Left lung (tissue), 4 donors: ENCODE measurements at regions not wholly inside any gene's neighbourhood (a gene's known extent, or its start where the extent isn't known, plus 50 kb on each side); places are given as distances from the start of the nearest gene placed in this dataset.

Experiments
- ATAC-seq: fragments of 200-7000 bp; cut with Tn5 transposase; one replicate; pipeline ENCODE4 v1.9.1; 2020; ENCODE audit warnings: moderate library complexity
- DNase-seq, 4 donors: peaks; one replicate each; pipeline ENCODE4 v3.0.0-alpha.2; 2013 to 2020
- H3K27ac ChIP-seq, 2 donors: fragments of 200-600 bp; sonication (generic) in 1 of 2; one replicate each; pipeline versions ENCODE4 v1.5.0 to v1.8.0; 2020 to 2021
- H3K27me3 ChIP-seq, 2 donors: fragments of 200-600 bp; sonication (generic) in 1 of 2; one replicate each; pipeline versions ENCODE4 v1.5.0 to v1.8.0; 2020 to 2021
- H3K36me3 ChIP-seq, 2 donors: fragments of 200-600 bp; sonication (generic) in 1 of 2; one replicate each; pipeline versions ENCODE4 v1.5.0 to v1.8.0; 2020 to 2021
- H3K4me1 ChIP-seq, 2 donors: fragments of 200-600 bp; one replicate each; pipeline ENCODE4 v1.8.0; 2021
- H3K4me3 ChIP-seq, 2 donors: fragments of 200-600 bp; sonication (generic) in 1 of 2; one replicate each; pipeline versions ENCODE4 v1.5.0 to v1.8.0; 2020 to 2021; ENCODE audit warnings: mild to moderate bottlenecking in 1 of 2
- H3K9me3 ChIP-seq, 2 donors: fragments of 200-600 bp; sonication (generic) in 1 of 2; one replicate each; pipeline versions ENCODE4 v1.5.0 to v1.8.0; 2020 to 2021
- intact Hi-C, 2 donors: fragments of 100-400 bp; cut with DNase I; formaldehyde crosslinking; loops; one replicate each; pipeline versions ENCODE4 v1.11.2 to v1.14.2; 2022
- TF ChIP-seq, protein P1 (sequence below), 2 donors: fragments of 200-600 bp; sonication (generic) in 1 of 2; IDR thresholded peaks; one replicate each; pipeline versions ENCODE4 v1.5.0 to v1.8.0; 2021; ENCODE audit warnings: antibody characterized with exemption in 2 of 2
- donor health status: DM: no; HTN: yes; CAD: no.
- donor health status: DM: no; HTN: no; CAD: no.

- TF ChIP-seq, protein P1, sequence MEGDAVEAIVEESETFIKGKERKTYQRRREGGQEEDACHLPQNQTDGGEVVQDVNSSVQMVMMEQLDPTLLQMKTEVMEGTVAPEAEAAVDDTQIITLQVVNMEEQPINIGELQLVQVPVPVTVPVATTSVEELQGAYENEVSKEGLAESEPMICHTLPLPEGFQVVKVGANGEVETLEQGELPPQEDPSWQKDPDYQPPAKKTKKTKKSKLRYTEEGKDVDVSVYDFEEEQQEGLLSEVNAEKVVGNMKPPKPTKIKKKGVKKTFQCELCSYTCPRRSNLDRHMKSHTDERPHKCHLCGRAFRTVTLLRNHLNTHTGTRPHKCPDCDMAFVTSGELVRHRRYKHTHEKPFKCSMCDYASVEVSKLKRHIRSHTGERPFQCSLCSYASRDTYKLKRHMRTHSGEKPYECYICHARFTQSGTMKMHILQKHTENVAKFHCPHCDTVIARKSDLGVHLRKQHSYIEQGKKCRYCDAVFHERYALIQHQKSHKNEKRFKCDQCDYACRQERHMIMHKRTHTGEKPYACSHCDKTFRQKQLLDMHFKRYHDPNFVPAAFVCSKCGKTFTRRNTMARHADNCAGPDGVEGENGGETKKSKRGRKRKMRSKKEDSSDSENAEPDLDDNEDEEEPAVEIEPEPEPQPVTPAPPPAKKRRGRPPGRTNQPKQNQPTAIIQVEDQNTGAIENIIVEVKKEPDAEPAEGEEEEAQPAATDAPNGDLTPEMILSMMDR (IDR thresholded peaks at IDR 0.05), result no peak
These were observed 201.7 kb upstream of the RAB4A start for GRCh38 chr1:229069176-229069575.

DNA sequence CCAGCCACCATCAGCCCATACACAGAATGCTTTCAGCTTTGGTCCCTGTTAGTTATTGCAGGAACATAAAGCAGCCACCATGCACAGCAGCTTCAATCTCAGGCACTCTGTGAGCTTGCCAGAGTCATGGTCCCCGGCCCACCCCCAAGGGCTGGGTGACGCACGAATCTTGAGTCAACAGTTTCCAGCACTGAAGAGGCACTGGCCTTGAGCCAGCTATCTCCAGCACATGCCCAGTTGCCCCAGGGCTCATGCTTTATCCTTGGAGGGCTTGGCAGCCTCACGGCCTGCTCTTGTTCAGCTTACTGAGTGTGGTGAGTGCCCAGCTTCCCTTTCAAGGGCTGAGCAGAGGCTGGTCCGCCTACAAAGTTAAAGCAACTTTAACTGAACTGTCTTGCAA lies 200.7 kb upstream of the RAB4A start:
- H3K9me3 ChIP-seq, result no peaks in the 10 kb centered on the region
- intact Hi-C loops, result no loop called here
- ATAC-seq (peak; percentile 91), DNase-seq (peak; percentile 64 to 93 (median 92))
- no peak overlapping the region for H3K4me3 ChIP-seq
- TF ChIP-seq, protein P1 (IDR thresholded peaks at IDR 0.05), result no peak
- H3K27ac ChIP-seq, result peak overlapping the region; percentile 54 to 79
- H3K27me3 ChIP-seq, result no peaks in the 10 kb centered on the region
- no peaks in the 10 kb centered on the region for H3K36me3 ChIP-seq
- peaks cover 9 to 59% of the 10 kb centered on the region in 2 donors for H3K4me1 ChIP-seq

More at GRCh38 chr1:229069176-229069575, 201.7 kb upstream of the RAB4A start:
- Histone ChIP-seq H3K9me3 (no peaks in the 10 kb centered on the region), H3K27me3 (no peaks in the 10 kb centered on the region), H3K4me3 (no peak overlapping the region), H3K36me3 (no peaks in the 10 kb centered on the region), H3K4me1 (peaks cover 13 to 69% of the 10 kb centered on the region in 2 donors), H3K27ac (peak overlapping the region in 1 of 2 donors; percentile 79)
- DNase-seq (no peak), ATAC-seq (no peak)
- intact Hi-C loops, result no loop called here

DNA sequence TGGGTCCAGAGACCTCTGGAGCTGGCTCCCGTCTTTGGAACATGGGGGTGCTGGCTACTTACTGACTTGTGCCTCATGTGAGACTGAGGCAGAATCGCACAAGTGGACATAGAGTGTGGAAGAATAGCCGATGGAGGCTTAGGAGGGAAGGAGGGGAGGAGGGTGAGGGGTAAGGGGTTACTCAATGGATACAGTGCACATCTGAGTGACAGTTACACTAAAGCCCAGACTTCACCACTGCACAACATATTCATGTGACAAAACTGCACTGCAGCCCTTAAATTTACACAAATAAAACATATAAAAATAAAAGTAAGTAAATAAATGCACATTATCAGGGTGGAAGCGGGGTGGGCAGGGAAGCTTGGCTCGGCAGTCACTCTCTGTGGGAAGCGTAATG lies 197.7 kb upstream of the RAB4A start:
- H3K4me3 ChIP-seq, result no peak overlapping the region
- DNase-seq (no peak), ATAC-seq (no peak)
- H3K36me3 ChIP-seq, result no peaks in the 10 kb centered on the region
- TF ChIP-seq, protein P1 (IDR thresholded peaks at IDR 0.05), result no peak
- no peak overlapping the region for H3K27ac ChIP-seq
- H3K4me1 ChIP-seq, result peaks cover 4 to 34% of the 10 kb centered on the region in 2 donors
- no peaks in the 10 kb centered on the region for H3K27me3 ChIP-seq
- H3K9me3 ChIP-seq, result no peaks in the 10 kb centered on the region
- intact Hi-C loops, result no loop called here

DNA sequence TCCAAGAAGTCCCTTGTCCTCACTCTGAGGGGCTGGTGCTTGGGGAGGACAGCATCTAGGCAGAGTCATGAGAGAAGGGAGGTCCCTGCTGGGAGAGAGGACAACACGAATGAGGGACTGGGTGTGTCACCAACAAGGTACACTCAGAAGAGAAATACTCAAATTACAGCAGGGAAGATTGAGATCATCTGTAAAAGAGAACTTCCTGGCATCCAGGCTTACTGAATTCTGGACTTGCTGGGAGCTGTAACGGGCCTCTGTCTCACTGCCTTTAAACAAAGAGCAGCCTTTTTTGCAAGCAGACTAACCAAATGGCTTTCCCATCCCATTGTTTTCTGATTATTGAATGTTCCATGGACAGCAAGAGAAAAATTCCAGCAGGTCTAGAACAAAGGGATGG lies 195.7 kb upstream of the RAB4A start:
- TF ChIP-seq, protein P1 (IDR thresholded peaks at IDR 0.05), result no peak
- Histone ChIP-seq H3K9me3 (no peaks in the 10 kb centered on the region), H3K36me3 (no peaks in the 10 kb centered on the region), H3K4me1 (peaks cover 0 to 14% of the 10 kb centered on the region in 2 donors), H3K4me3 (no peak overlapping the region), H3K27ac (no peak overlapping the region), H3K27me3 (no peaks in the 10 kb centered on the region)
- intact Hi-C loops, result no loop called here
- no peak for ATAC-seq
- no peak for DNase-seq

DNA sequence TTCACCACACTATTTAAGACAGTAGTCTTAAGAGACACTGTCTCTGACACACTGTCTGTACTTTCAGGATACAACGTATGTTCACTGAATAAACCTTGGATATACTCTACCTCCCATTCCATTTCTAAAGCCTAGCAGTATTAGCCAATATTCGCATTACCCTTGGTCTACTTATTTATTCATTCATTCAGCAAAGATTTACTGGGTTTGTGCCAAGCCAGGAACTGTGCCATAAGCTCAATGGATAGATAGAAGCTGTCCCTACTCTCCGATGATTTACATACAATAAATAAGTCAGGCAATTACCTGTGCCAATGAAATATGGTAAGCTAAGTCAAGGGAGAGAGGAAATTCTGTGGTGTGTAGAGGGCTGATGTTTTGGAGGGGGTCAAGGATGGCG lies 195.2 kb upstream of the RAB4A start:
- TF ChIP-seq, protein P1 (IDR thresholded peaks at IDR 0.05), result no peak
- H3K27me3 ChIP-seq, result no peaks in the 10 kb centered on the region
- intact Hi-C loops, result no loop called here
- H3K4me3 ChIP-seq, result no peak overlapping the region
- DNase-seq (no peak), ATAC-seq (no peak)
- H3K9me3 ChIP-seq, result no peaks in the 10 kb centered on the region
- H3K36me3 ChIP-seq, result no peaks in the 10 kb centered on the region
- no peak overlapping the region for H3K27ac ChIP-seq
- H3K4me1 ChIP-seq, result peaks cover 0 to 10% of the 10 kb centered on the region in 2 donors
